ENCODE measurements at regions not wholly inside any gene's neighbourhood (a gene's known extent, or its start where the extent isn't known, plus 50 kb on each side); places are given as distances from the start of the nearest gene placed in this dataset.

DNA sequence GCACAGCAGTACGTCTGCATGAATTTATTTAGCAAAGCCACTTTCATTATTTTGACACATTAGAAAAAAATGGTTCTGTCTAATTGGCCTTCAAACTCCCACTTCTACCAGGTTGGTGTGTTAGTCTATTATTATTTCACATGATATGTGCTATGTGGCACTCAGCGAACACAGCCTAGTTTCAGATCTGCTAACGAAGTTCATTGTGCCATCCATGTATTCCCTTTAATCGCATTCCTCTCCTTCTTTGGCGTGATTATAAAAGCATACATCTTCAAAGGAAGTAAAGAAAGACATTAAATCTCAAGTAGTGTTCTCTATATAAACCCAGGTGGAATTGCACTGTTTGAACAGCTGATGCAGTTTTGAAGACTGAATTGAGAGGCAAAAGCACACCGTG, 96.4 kb upstream of the CACNA2D1 start:
- no peak for TF ChIP-seq CTCF (IDR thresholded peaks at IDR 0.05; ENCODE audit: extremely low read depth in 1 of 2, insufficient read depth in 1 of 2, low read depth in 1 of 2, low read length in 2 of 2)
- no peak for TF ChIP-seq POLR2A (IDR thresholded peaks at IDR 0.05; ENCODE audit: low read depth, low read length)
- TF ChIP-seq MYC (IDR thresholded peaks at IDR 0.05; ENCODE audit: low read depth, low read length), result no peak
- TF ChIP-seq EZH2 (IDR thresholded peaks at IDR 0.05; ENCODE audit: borderline replicate concordance, low read depth, low read length, severe bottlenecking), result no peak
- no peak for TF ChIP-seq MAX (IDR thresholded peaks at IDR 0.05; ENCODE audit: insufficient read depth, insufficient read length)
- TF ChIP-seq POLR2AphosphoS5 (IDR thresholded peaks at IDR 0.05; ENCODE audit: insufficient read depth, low read depth, low read length), result no peak
- TF ChIP-seq FOS (IDR thresholded peaks at IDR 0.05; ENCODE audit: borderline replicate concordance, insufficient read depth, low read length), result no peak
- no peak for TF ChIP-seq JUN (IDR thresholded peaks at IDR 0.05; ENCODE audit: borderline replicate concordance, insufficient read depth, insufficient read length, low read depth)
